GM18508 (cell line): ENCODE measurements at regions not wholly inside any gene's neighbourhood (a gene's known extent, or its start where the extent isn't known, plus 50 kb on each side); places are given as distances from the start of the nearest gene placed in this dataset.

Experiments used
- ATAC-seq: cut with Tn5 transposase; IDR thresholded peaks from one replicate; pipeline ENCODE4 v1.9.1; 2021; ENCODE audit warnings: moderate number of reproducible peaks; ENCODE audit not compliant: insufficient read depth, unreplicated experiment

- ATAC-seq, result no peak
Measured at GRCh38 chr10:129029851-129030602, 437.0 kb upstream of the MGMT start.

GRCh38 chr10:129030603-129030895, 436.5 kb upstream of the MGMT start:
- ATAC-seq, result no peak

- ATAC-seq, result no peak
Measured at GRCh38 chr10:129030996-129031843, 435.8 kb upstream of the MGMT start.

- ATAC-seq, result no peak
Measured at GRCh38 chr10:129031844-129032150, 435.2 kb upstream of the MGMT start.

GRCh38 chr10:129032372-129033313, 434.4 kb upstream of the MGMT start:
- ATAC-seq, result no peak

- no peak for ATAC-seq
Measured at GRCh38 chr10:129033340-129033739, 433.7 kb upstream of the MGMT start.

- no peak for ATAC-seq
Measured at GRCh38 chr10:129033790-129034272, 433.2 kb upstream of the MGMT start.

GRCh38 chr10:129035052-129035827, 431.8 kb upstream of the MGMT start:
- no peak for ATAC-seq

GRCh38 chr10:129038522-129038921, 428.5 kb upstream of the MGMT start:
- no peak for ATAC-seq

GRCh38 chr10:129039406-129040370, 427.4 kb upstream of the MGMT start:
- ATAC-seq, result no peak

- ATAC-seq, result no peak
Measured at GRCh38 chr10:129040377-129040776, 426.7 kb upstream of the MGMT start.

- ATAC-seq, result no peak
Measured at GRCh38 chr10:129041916-129042315, 425.1 kb upstream of the MGMT start.

- ATAC-seq, result no peak
Measured at GRCh38 chr10:129042776-129043595, 424.1 kb upstream of the MGMT start.

GRCh38 chr10:129043691-129044090, 423.4 kb upstream of the MGMT start:
- ATAC-seq, result no peak

GRCh38 chr10:129045599-129045998, 421.4 kb upstream of the MGMT start:
- no peak for ATAC-seq

- no peak for ATAC-seq
Measured at GRCh38 chr10:129046065-129046681, 420.9 kb upstream of the MGMT start.

- no peak for ATAC-seq
Measured at GRCh38 chr10:129046962-129047361, 420.1 kb upstream of the MGMT start.

- ATAC-seq, result no peak
Measured at GRCh38 chr10:129047600-129047999, 419.4 kb upstream of the MGMT start.
